Transverse colon (tissue), 4 donors: ENCODE measurements at regions not wholly inside any gene's neighbourhood (a gene's known extent, or its start where the extent isn't known, plus 50 kb on each side); places are given as distances from the start of the nearest gene placed in this dataset.

Experiments used
- DNase-seq: peaks from one replicate; pipeline ENCODE4 v3.0.0-alpha.2; 2019
- H3K27ac ChIP-seq, 4 donors: fragments of 200-600 bp; sonication (generic); 2 replicates each; pipeline ENCODE4 v1.5.1; 2016 to 2018; ENCODE audit warnings: inconsistent platforms in 4 of 4
- H3K27me3 ChIP-seq: fragments of 200-600 bp; sonication (generic); 2 replicates; pipeline ENCODE4 v1.5.1; 2017; ENCODE audit warnings: inconsistent platforms
- H3K36me3 ChIP-seq, 4 donors: fragments of 200-600 bp; sonication (generic); 2 replicates each; pipeline ENCODE4 v1.5.1; 2017 to 2019; ENCODE audit warnings: inconsistent platforms in 4 of 4
- H3K4me1 ChIP-seq, 4 donors: fragments of 200-600 bp; sonication (generic); 2 replicates each; pipeline ENCODE4 v1.5.1; 2017 to 2020; ENCODE audit warnings: inconsistent platforms in 4 of 4
- H3K4me3 ChIP-seq, 4 donors: fragments of 200-600 bp; sonication (generic); 1 replicate in 1 of 4; 2 replicates in 3 of 4; pipeline versions ENCODE4 v1.5.1 to v1.6.1; 2017 to 2019; ENCODE audit warnings: inconsistent platforms in 4 of 4
- H3K9me3 ChIP-seq, 2 donors: fragments of 200-600 bp; sonication (generic); 2 replicates each; pipeline ENCODE4 v1.5.1; 2017 to 2019; ENCODE audit warnings: inconsistent platforms in 2 of 2
- EP300 ChIP-seq: sonication (generic); formaldehyde crosslinking; IDR thresholded peaks from one replicate; pipeline ENCODE4 v1.6.1; 2017; ENCODE audit warnings: antibody characterized with exemption, low read depth
- POLR2A ChIP-seq: fragments of 450-650 bp; IDR thresholded peaks from one replicate; pipeline ENCODE4 v1.6.1; 2016; ENCODE audit warnings: antibody characterized with exemption, mild to moderate bottlenecking, moderate library complexity
- POLR2AphosphoS5 ChIP-seq, 3 donors: sonication (generic); formaldehyde crosslinking; IDR thresholded peaks; one replicate each; pipeline ENCODE4 v1.6.1; 2016; ENCODE audit warnings: antibody characterized with exemption in 3 of 3
- WGBS, 2 donors: methylation state at CpG; one replicate each; pipeline ENCODE4 v1.1.5; 2018; ENCODE audit warnings: low coverage in 1 of 2; 5-methylcytosine and 5-hydroxymethylcytosine counted together
- in situ Hi-C, 4 donors: fragments of 200-750 bp; cut with MboI; loops; one replicate each; pipeline versions ENCODE4 v1.15.0 to v1.15.1; 2017; ENCODE audit warnings: low sequenced_read_pairs in 3 of 4, low pct_ligation_motif_present in 1 of 4, low pct_unique_long_range_greater_than_20kb in 1 of 4
- intact Hi-C: fragments of 100-400 bp; cut with DNase I; formaldehyde crosslinking; loops from one replicate; pipeline ENCODE4 v1.15.1; 2023; ENCODE audit warnings: low total_unique reads
- TF ChIP-seq, protein P1 (sequence below), 5 experiments: fragments of 200-600 bp in 3 of 5; fragments of 450-650 bp in 2 of 5; sonication (generic) in 3 of 5; IDR thresholded peaks; 1 replicate in 2 of 5; 2 replicates in 3 of 5; pipeline ENCODE4 v1.5.1; 2016 to 2017; ENCODE audit warnings: antibody characterized with exemption in 5 of 5, inconsistent platforms in 3 of 5, mild to moderate bottlenecking in 2 of 5, moderate library complexity in 1 of 5

DNA sequence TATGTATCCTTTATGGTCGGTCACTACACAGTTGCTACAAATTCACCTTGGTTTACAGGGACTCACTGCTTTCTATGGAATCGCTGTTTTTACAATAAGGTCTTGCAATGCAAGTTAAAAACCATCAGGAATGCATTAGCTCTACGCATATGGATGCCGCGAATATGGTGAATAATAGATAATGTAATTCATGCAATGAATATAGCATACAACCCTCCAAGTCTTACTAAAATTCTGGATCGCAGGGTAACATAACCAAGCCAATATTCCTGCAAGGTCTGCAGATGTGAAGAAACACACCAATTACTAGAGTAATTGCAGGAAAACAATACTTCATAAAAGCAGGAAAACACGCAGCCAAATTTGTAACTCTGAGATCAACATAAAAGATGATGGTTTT is 75.6 kb upstream of the BACE2 start:
- 86 to 90% methylated on average over 5 to 7 of the region's 7 CpGs for WGBS, 2 donors
- Histone ChIP-seq H3K9me3 (no peaks in the 10 kb centered on the region), H3K4me3 (no peak overlapping the region), H3K4me1 (no peaks in the 10 kb centered on the region), H3K36me3 (no peaks in the 10 kb centered on the region), H3K27me3 (peaks cover 8% of the 10 kb centered on the region), H3K27ac (no peak overlapping the region)
- intact Hi-C loops (no loop called here), in situ Hi-C loops (no loop called here)
- TF ChIP-seq, protein P1, sequence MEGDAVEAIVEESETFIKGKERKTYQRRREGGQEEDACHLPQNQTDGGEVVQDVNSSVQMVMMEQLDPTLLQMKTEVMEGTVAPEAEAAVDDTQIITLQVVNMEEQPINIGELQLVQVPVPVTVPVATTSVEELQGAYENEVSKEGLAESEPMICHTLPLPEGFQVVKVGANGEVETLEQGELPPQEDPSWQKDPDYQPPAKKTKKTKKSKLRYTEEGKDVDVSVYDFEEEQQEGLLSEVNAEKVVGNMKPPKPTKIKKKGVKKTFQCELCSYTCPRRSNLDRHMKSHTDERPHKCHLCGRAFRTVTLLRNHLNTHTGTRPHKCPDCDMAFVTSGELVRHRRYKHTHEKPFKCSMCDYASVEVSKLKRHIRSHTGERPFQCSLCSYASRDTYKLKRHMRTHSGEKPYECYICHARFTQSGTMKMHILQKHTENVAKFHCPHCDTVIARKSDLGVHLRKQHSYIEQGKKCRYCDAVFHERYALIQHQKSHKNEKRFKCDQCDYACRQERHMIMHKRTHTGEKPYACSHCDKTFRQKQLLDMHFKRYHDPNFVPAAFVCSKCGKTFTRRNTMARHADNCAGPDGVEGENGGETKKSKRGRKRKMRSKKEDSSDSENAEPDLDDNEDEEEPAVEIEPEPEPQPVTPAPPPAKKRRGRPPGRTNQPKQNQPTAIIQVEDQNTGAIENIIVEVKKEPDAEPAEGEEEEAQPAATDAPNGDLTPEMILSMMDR (IDR thresholded peaks at IDR 0.05) = no peak
- TF ChIP-seq EP300 (no peak), POLR2A (no peak)
- no peak for DNase-seq

GRCh38 chr21:41095983-41096382 is 72.0 kb upstream of the BACE2 start:
- in situ Hi-C loops = no loop called here
- no peak overlapping the region for H3K4me3 ChIP-seq
- H3K36me3 ChIP-seq = no peaks in the 10 kb centered on the region
- H3K9me3 ChIP-seq = no peaks in the 10 kb centered on the region
- no peak overlapping the region for H3K27ac ChIP-seq
- no peak for DNase-seq
- 54 to 55% methylated on average over 6 of the region's 6 CpGs for WGBS, 2 donors
- no peaks in the 10 kb centered on the region for H3K27me3 ChIP-seq
- TF ChIP-seq, protein P1 (IDR thresholded peaks at IDR 0.05) = no peak
- no peak for TF ChIP-seq POLR2A
- TF ChIP-seq EP300 = no peak
- no peak for TF ChIP-seq POLR2AphosphoS5 (IDR thresholded peaks at IDR 0.05)
- H3K4me1 ChIP-seq = no peaks in the 10 kb centered on the region
- intact Hi-C loops = no loop called here

- no peak for DNase-seq
- in situ Hi-C loops = no loop called here
- Histone ChIP-seq H3K27ac (no peak overlapping the region), H3K36me3 (no peaks in the 10 kb centered on the region), H3K27me3 (no peaks in the 10 kb centered on the region), H3K4me3 (no peak overlapping the region), H3K9me3 (no peaks in the 10 kb centered on the region), H3K4me1 (no peaks in the 10 kb centered on the region)
- TF ChIP-seq POLR2AphosphoS5 (IDR thresholded peaks at IDR 0.05) (no peak), EP300 (no peak)
- intact Hi-C loops = no loop called here
- 83% methylated on average over 1 of the region's 1 CpG; no CpG with 5 or more reads in 1 of the 2 donors for WGBS, 2 donors
These were observed 69.9 kb upstream of the BACE2 start for GRCh38 chr21:41098076-41098475.

DNA sequence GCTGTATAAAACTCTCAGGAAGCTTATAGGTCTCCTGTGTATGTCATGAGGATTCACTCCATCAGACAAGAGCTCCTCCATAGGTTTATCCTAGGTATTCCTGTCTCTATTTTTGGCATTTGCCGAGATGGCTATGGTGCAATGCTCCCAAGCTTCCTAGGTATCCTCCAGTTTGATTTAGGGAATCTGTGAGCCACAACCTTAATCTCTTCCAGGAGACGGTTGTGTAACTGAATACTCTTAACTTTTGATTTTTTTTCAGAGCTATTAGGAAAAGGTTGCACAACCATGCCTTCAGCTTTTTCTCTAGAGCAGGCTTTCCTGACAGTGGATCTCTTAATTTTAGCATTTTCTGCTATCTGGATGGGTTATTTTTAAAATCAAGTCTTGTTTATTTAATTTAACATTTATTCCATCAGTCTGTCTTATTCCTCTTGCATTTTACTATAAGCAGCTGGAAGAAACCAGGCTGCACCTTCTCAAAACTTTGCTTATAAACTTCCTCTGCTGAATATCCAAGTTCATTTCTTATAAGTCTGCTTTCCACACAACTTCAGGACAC is 69.4 kb upstream of the BACE2 start:
- no peak for DNase-seq
- Histone ChIP-seq H3K27ac (no peak overlapping the region), H3K9me3 (no peaks in the 10 kb centered on the region), H3K36me3 (no peaks in the 10 kb centered on the region), H3K4me3 (no peak overlapping the region), H3K4me1 (no peaks in the 10 kb centered on the region), H3K27me3 (no peaks in the 10 kb centered on the region)
- WGBS, 2 donors = 58 to 83% methylated on average over 1 to 2 of the region's 2 CpGs
- intact Hi-C loops (no loop called here), in situ Hi-C loops (no loop called here)
- TF ChIP-seq POLR2A (no peak), POLR2AphosphoS5 (IDR thresholded peaks at IDR 0.05) (no peak), EP300 (no peak)
- TF ChIP-seq, protein P1 (IDR thresholded peaks at IDR 0.05) = no peak
